ENCODE measurements at regions not wholly inside any gene's neighbourhood (a gene's known extent, or its start where the extent isn't known, plus 50 kb on each side); places are given as distances from the start of the nearest gene placed in this dataset.
"Not testable (repeated sequence)": the region's sequence is repeated elsewhere in the genome, so short reads cannot be mapped to it uniquely, and the experiment has no call there.

DNA sequence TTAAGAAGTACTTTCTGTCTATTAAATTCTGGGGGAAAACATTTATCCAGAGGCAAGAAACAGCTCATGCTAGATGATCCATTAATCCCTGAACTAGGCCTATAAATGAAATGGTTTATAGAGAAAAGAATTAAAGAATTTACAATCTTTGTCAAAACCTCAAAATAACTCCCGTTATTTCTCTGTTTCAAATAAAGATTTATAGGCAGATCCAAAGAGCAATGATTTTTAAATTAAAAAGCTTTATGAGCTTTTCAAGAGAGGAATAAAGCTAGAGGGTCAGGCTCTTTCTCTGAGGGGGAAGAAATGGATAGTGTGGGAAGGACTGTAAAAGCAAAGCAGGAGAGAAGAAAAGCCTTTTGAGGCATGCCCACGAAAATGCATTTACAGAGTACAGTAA lies 82.5 kb upstream of the OGFRL1 start:
- DNase-seq, result no peak

DNA sequence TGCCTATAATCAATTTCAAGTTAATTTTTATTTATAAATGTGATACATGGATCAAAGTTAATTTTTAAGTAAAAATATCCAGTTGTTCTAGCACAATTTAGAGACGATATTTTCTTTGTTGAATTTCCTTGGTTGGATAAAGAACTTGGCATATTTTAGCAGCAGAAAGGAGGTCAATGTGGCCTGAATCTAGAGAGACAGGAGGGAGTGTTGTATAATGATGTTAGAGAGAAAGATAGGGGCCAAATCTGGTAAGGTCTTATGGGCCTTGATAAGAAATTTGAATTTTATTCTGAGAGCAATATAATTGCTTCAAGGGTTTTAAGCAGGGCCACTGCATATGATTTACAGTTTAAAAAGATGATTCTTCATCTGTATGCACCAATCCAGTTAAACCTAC lies 79.4 kb upstream of the OGFRL1 start:
- no peak for DNase-seq

DNA sequence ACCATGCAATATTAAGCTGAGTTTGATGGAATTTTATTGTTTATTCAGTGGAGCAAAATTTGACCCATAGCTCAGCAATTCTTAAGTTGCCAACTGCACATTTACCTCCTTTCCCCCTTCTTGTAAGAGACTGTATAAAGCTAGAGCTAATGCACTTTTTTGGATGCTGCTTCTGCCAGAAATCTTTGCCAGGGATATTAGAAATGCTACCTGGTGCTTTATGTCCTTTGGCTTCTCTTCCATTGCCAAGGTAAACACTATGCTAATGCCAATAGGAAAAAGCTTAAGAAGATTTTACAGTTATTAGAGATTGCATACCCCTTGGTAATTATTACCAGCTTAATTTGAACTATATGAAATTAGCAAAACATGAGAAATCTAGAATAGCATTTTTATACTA lies 79.0 kb upstream of the OGFRL1 start:
- DNase-seq, result no peak

- DNase-seq, result no peak
Measured at GRCh38 chr6:71211799-71212198, 76.8 kb upstream of the OGFRL1 start.

DNA sequence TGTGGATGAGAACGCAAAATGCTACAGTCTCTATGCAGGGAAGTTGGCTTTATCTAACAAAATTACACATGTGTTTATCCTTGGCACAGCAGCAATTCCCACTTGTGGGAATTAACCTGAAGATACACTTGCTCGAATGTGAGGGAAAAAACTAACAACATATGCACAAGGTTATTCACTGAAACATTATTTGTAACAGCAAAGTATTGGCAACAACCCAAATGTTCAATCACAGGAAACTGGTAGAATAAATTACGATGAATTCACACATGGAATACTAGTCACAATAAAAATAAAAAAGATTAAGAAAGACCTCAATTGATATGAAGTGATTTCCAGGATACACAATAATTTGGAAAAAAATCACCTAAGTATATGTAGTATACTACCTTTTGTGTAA lies 68.1 kb upstream of the OGFRL1 start:
- no peak for DNase-seq

GRCh38 chr6:71222671-71223070 lies 65.9 kb upstream of the OGFRL1 start:
- DNase-seq, result no peak

- DNase-seq, result no peak
Measured at GRCh38 chr6:71224011-71224410, 64.6 kb upstream of the OGFRL1 start.

DNA sequence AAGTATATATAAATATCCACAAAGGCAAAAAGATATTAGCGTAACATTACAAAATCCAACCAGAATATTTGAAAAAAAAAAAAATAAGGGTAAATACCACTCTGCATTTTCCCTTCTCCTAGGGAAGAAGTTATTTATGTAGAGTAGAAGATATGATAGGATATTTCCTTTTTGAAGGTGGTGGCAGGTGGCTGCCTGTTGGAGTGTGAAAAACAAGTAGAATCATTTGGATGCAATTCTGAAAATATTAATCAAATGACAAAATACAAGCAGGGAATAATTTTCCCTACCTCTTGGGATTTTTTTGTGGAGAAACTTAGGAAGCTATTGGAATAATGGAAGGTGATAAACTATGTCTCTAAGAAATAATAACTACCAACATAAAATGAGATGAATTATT lies 62.5 kb upstream of the OGFRL1 start:
- no peak for DNase-seq

DNA sequence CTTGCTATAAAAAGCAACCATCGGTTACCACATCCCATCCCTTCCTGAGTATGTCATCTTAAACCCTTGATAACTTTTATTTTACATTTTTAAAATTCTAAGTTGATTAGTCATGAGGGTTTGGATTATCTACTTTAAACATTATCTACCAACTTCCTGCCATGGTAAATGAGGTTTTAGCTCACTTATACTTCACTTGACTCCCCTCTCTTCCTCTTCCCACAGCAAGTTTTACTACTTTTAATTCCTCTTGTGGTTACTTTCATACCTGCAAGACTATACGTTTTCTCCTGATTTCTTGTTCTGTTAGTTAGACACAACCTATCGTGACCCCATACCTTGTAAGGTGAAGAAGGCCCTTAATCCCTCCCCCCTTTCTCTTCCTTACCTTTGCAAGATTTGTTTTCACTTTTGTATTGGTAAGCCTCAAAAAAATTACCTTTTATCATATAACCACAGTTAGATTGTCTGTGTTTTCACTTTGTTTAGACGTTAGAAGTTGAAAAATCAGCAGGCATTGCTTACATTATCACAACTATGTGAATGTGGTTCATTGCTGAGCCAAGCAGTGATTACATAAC lies 60.1 kb upstream of the OGFRL1 start:
- DNase-seq, result no peak

DNA sequence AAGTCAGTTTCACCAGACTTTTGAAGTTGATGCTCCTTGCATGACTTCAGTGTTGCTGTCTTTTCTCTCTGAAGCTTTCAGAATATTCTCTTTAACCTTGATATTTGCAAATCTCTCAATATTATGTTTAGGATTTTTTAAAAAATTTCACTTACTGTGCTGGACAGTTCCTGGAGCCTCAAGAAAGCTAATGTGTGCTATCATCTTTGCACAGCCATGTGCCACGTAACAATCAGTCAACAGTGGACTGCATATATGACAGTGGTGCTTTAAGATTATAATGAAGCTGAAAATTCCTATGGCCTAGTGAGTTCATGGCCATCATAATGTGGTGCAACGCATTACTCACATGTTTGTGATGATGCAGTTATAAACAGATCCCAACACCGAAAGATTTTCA lies 59.1 kb upstream of the OGFRL1 start:
- no peak for DNase-seq

GRCh38 chr6:71232890-71233289 lies 55.7 kb upstream of the OGFRL1 start:
- not testable (repeated sequence) for DNase-seq

DNA sequence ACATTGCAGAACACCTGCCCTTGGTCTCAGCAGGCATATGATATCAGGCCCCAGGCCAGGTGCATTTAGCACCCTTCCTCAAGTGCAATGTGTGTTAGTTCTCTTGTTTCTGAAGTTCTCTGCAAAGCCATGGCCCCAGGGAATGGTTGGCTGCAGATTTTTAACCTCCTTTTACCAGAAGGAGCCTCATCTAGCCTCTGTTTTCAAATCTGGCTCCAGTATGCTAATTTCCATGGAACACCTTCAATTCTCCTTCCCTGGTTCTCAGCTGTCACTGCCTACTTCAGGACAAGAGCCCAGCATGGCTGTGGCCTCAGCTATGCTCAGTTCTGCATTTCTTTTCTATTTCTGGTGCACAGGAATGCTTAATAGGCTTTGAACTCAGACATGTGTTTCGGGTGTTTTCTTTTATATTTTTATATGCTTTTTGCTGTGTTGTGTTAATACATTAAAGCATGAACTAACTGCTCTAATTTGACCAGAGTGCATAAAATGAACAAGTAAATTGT lies 51.6 kb upstream of the OGFRL1 start:
- DNase-seq, result no peak

GRCh38 chr6:71238351-71238750 lies 50.3 kb upstream of the OGFRL1 start:
- no peak for DNase-seq
